ENCODE measurements at regions not wholly inside any gene's neighbourhood (a gene's known extent, or its start where the extent isn't known, plus 50 kb on each side); places are given as distances from the start of the nearest gene placed in this dataset.

- H3K36me3 Mint-ChIP-seq (ENCODE audit: low read depth): peaks cover 10% of the 10 kb centered on the region
- TF ChIP-seq, protein P1, sequence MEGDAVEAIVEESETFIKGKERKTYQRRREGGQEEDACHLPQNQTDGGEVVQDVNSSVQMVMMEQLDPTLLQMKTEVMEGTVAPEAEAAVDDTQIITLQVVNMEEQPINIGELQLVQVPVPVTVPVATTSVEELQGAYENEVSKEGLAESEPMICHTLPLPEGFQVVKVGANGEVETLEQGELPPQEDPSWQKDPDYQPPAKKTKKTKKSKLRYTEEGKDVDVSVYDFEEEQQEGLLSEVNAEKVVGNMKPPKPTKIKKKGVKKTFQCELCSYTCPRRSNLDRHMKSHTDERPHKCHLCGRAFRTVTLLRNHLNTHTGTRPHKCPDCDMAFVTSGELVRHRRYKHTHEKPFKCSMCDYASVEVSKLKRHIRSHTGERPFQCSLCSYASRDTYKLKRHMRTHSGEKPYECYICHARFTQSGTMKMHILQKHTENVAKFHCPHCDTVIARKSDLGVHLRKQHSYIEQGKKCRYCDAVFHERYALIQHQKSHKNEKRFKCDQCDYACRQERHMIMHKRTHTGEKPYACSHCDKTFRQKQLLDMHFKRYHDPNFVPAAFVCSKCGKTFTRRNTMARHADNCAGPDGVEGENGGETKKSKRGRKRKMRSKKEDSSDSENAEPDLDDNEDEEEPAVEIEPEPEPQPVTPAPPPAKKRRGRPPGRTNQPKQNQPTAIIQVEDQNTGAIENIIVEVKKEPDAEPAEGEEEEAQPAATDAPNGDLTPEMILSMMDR (IDR thresholded peaks at IDR 0.05; ENCODE audit: unreplicated experiment in 3 of 3): no peak
- H3K9me3 Mint-ChIP-seq: peaks cover 38% of the 10 kb centered on the region
- H3K27me3 Mint-ChIP-seq (ENCODE audit: low read depth): no peaks in the 10 kb centered on the region
- no peak overlapping the region for H3K4me3 Mint-ChIP-seq
- no peak overlapping the region for H3K27ac Mint-ChIP-seq
- H3K4me1 Mint-ChIP-seq: peaks cover 4% of the 10 kb centered on the region
Measured at GRCh38 chr9:84538879-84539278, 130.7 kb upstream of the NTRK2 start.

DNA sequence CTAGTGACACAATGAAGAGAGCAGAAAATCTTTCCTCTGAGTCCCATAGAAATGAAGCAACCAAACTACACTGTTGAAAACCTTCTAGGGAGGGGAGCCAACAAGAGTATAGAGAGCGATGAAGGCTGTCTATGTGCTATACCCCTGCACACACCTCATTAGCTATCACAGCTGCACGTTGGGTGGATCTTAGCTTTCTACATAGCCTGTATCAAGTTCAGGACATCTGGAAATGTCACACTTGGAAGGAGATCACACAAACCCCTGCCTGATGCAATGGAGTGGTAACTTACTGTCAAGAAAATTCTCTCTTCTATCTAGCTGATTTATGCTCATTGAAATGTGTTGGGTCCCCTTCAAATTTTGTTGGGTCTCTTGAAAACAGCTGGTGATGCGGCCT, 127.0 kb upstream of the NTRK2 start:
- no peak overlapping the region for H3K4me3 Mint-ChIP-seq
- peaks cover 7% of the 10 kb centered on the region for H3K9me3 Mint-ChIP-seq
- TF ChIP-seq, protein P1 (IDR thresholded peaks at IDR 0.05; ENCODE audit: unreplicated experiment in 3 of 3): no peak
- H3K27me3 Mint-ChIP-seq (ENCODE audit: low read depth): no peaks in the 10 kb centered on the region
- peaks cover 3% of the 10 kb centered on the region for H3K36me3 Mint-ChIP-seq (ENCODE audit: low read depth)
- peaks cover 4% of the 10 kb centered on the region for H3K4me1 Mint-ChIP-seq
- no peak overlapping the region for H3K27ac Mint-ChIP-seq

- Mint-ChIP-seq H3K4me1 (peaks cover 7% of the 10 kb centered on the region), H3K9me3 (peaks cover 8% of the 10 kb centered on the region), H3K36me3 (ENCODE audit: low read depth) (peaks cover 5% of the 10 kb centered on the region), H3K27me3 (ENCODE audit: low read depth) (no peaks in the 10 kb centered on the region), H3K27ac (peak overlapping the region; percentile 54 to 88 (median 73)), H3K4me3 (peak overlapping the region in 1 of 3 experiments; percentile 36)
- TF ChIP-seq, protein P1 (IDR thresholded peaks at IDR 0.05; ENCODE audit: unreplicated experiment in 3 of 3): no peak
Measured at GRCh38 chr9:84554069-84554664, 115.4 kb upstream of the NTRK2 start.

DNA sequence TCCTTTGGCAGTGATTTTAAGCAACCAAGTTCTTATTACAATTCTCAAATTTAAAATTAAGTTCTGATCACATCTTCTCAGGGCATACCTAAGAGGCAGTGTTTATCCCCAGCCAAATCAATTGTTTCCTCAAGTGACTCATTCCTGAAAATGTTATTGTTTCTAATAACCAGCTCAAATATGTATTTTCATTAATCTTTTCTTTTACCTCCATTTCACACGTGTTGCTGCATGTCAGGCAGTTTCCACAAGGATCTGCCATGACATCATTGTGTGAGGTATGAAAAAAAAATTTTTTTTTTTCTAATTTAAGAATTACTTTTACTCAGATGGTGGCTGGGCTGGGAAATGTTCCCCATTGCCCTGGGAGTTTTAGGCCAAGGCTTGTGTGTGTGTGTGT, 113.0 kb upstream of the NTRK2 start:
- TF ChIP-seq, protein P1 (IDR thresholded peaks at IDR 0.05; ENCODE audit: unreplicated experiment in 3 of 3): no peak
- peaks cover 5% of the 10 kb centered on the region for H3K27me3 Mint-ChIP-seq (ENCODE audit: low read depth)
- H3K27ac Mint-ChIP-seq: peak overlapping the region in 1 of 3 experiments; percentile 70

GRCh38 chr9:84557751-84558150, 111.8 kb upstream of the NTRK2 start:
- Mint-ChIP-seq H3K27ac (peak overlapping the region in 2 of 3 experiments; percentile 49 to 70), H3K27me3 (ENCODE audit: low read depth) (peaks cover 5% of the 10 kb centered on the region), H3K36me3 (ENCODE audit: low read depth) (no peaks in the 10 kb centered on the region), H3K9me3 (peaks cover 4% of the 10 kb centered on the region), H3K4me1 (peaks cover 7% of the 10 kb centered on the region), H3K4me3 (no peak overlapping the region)
- TF ChIP-seq, protein P1 (IDR thresholded peaks at IDR 0.05; ENCODE audit: unreplicated experiment in 3 of 3): no peak

More for the DNA sequence above, 113.0 kb upstream of the NTRK2 start:
- Mint-ChIP-seq H3K9me3 (peaks cover 8% of the 10 kb centered on the region), H3K4me1 (peaks cover 7% of the 10 kb centered on the region), H3K4me3 (no peak overlapping the region), H3K36me3 (ENCODE audit: low read depth) (peaks cover 5% of the 10 kb centered on the region)

DNA sequence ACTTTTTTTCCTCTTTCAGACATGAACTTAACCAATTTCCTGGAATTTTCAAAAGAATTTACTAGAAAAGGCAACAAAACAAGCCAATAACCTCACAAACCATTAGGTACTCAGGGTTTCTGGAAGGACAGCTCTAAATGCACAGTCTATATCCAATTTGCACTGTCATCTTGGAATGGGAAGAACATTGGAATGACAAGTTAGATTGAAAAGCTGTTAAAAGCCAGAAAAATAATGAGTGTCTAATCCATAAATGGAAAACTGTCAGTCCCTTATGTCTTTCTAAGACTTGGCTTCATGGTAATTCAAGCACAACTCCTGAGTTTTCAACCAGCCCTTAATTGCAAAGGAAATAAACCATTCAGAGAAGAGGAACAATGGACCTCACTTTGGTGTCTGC, 105.8 kb upstream of the NTRK2 start:
- TF ChIP-seq, protein P1 (IDR thresholded peaks at IDR 0.05; ENCODE audit: unreplicated experiment in 3 of 3): no peak
- Mint-ChIP-seq H3K27ac (no peak overlapping the region), H3K4me3 (no peak overlapping the region), H3K36me3 (ENCODE audit: low read depth) (no peaks in the 10 kb centered on the region), H3K27me3 (ENCODE audit: low read depth) (peaks cover 5% of the 10 kb centered on the region), H3K4me1 (no peaks in the 10 kb centered on the region), H3K9me3 (no peaks in the 10 kb centered on the region)

Data from nephron (organoid).